ENCODE measurements at regions not wholly inside any gene's neighbourhood (a gene's known extent, or its start where the extent isn't known, plus 50 kb on each side); places are given as distances from the start of the nearest gene placed in this dataset.

GRCh38 chr11:20274031-20274430 lies 89.5 kb upstream of the HTATIP2 start:
- ATAC-seq = no peak
- TF ChIP-seq ZNF8 (CRISPR knock-in tag; IDR thresholded peaks at IDR 0.05) (no peak), RARB (CRISPR knock-in tag; IDR thresholded peaks at IDR 0.05) (no peak), CSRNP3 (CRISPR knock-in tag; IDR thresholded peaks at IDR 0.05) (no peak), PATZ1 (CRISPR knock-in tag; IDR thresholded peaks at IDR 0.05; ENCODE audit: borderline replicate concordance) (no peak), ZC3H10 (CRISPR knock-in tag; IDR thresholded peaks at IDR 0.05) (no peak), GLIS3 (CRISPR knock-in tag; IDR thresholded peaks at IDR 0.05) (no peak), ZFP3 (CRISPR knock-in tag; IDR thresholded peaks at IDR 0.05) (no peak), TOX (CRISPR knock-in tag; IDR thresholded peaks at IDR 0.05; ENCODE audit: borderline replicate concordance) (no peak)

GRCh38 chr11:20261526-20261925 lies 101.3 kb upstream of the DBX1 start:
- no peak for ATAC-seq
- no peak for TF ChIP-seq ARNTL (CRISPR knock-in tag; IDR thresholded peaks at IDR 0.05; ENCODE audit: borderline replicate concordance, low read depth)
- no peak for TF ChIP-seq ISL1 (CRISPR knock-in tag; IDR thresholded peaks at IDR 0.05)
- no peak for TF ChIP-seq GLIS3 (CRISPR knock-in tag; IDR thresholded peaks at IDR 0.05)
- no peak for TF ChIP-seq SNAI2 (CRISPR knock-in tag; IDR thresholded peaks at IDR 0.05)
- TF ChIP-seq CREB5 (CRISPR knock-in tag; IDR thresholded peaks at IDR 0.05; ENCODE audit: low read depth) = no peak
- TF ChIP-seq PPARA (CRISPR knock-in tag; IDR thresholded peaks at IDR 0.05; ENCODE audit: borderline replicate concordance) = no peak
- TF ChIP-seq ZNF8 (CRISPR knock-in tag; IDR thresholded peaks at IDR 0.05) = no peak
- no peak for TF ChIP-seq ZFP30 (CRISPR knock-in tag; IDR thresholded peaks at IDR 0.05)
- TF ChIP-seq CSDC2 (CRISPR knock-in tag; IDR thresholded peaks at IDR 0.05) = no peak
- no peak for TF ChIP-seq RARB (CRISPR knock-in tag; IDR thresholded peaks at IDR 0.05)

- TF ChIP-seq CSRNP3 (CRISPR knock-in tag; IDR thresholded peaks at IDR 0.05) (no peak), ISL1 (CRISPR knock-in tag; IDR thresholded peaks at IDR 0.05) (no peak), ZNF565 (CRISPR knock-in tag; conservative IDR thresholded peaks at IDR 0.05; ENCODE audit: low read depth) (no peak), PATZ1 (CRISPR knock-in tag; IDR thresholded peaks at IDR 0.05; ENCODE audit: borderline replicate concordance) (no peak), ESRRG (CRISPR knock-in tag; IDR thresholded peaks at IDR 0.05) (no peak), ARNTL (CRISPR knock-in tag; IDR thresholded peaks at IDR 0.05; ENCODE audit: borderline replicate concordance, low read depth) (no peak), OSR1 (CRISPR knock-in tag; IDR thresholded peaks at IDR 0.05) (no peak), ZNF8 (CRISPR knock-in tag; IDR thresholded peaks at IDR 0.05) (no peak), TSHZ2 (CRISPR knock-in tag; IDR thresholded peaks at IDR 0.05) (no peak), CREB5 (CRISPR knock-in tag; IDR thresholded peaks at IDR 0.05; ENCODE audit: low read depth) (no peak), ZFP30 (CRISPR knock-in tag; IDR thresholded peaks at IDR 0.05) (no peak), TOX (CRISPR knock-in tag; IDR thresholded peaks at IDR 0.05; ENCODE audit: borderline replicate concordance) (no peak), PPARA (CRISPR knock-in tag; IDR thresholded peaks at IDR 0.05; ENCODE audit: borderline replicate concordance) (no peak), ZNF70 (CRISPR knock-in tag; IDR thresholded peaks at IDR 0.05) (no peak), CSDC2 (CRISPR knock-in tag; IDR thresholded peaks at IDR 0.05) (no peak), GLIS3 (CRISPR knock-in tag; IDR thresholded peaks at IDR 0.05) (no peak), SNAI2 (CRISPR knock-in tag; IDR thresholded peaks at IDR 0.05) (no peak)
- no peak for ATAC-seq
Observed at GRCh38 chr11:20260307-20260706, 100.0 kb upstream of the DBX1 start.

Data from SK-N-SH treated with all-trans-retinoic acid at 6 μM for 48 hours (cell line).